ENCODE measurements at regions not wholly inside any gene's neighbourhood (a gene's known extent, or its start where the extent isn't known, plus 50 kb on each side); places are given as distances from the start of the nearest gene placed in this dataset.

- H3K79me1 ChIP-seq (ENCODE audit: low read depth, low read length): no peaks in the 10 kb centered on the region
- no peaks in the 10 kb centered on the region for H3K4me1 ChIP-seq (replicated peaks in 1 of 4; ENCODE audit: control insufficient read depth in 3 of 4, insufficient read depth in 4 of 4, low read length in 3 of 4)
- POLR2A ChIA-PET (ENCODE audit: partially characterized antibody): no interaction called here
- H3K4me3 ChIP-seq (ENCODE audit: extremely low read depth in 1 of 4, insufficient read depth in 2 of 4, low read depth in 3 of 4, low read length in 4 of 4): no peak overlapping the region
- H4K20me1 ChIP-seq (replicated peaks in 1 of 2; ENCODE audit: control insufficient read depth in 1 of 2, insufficient read depth in 2 of 2, low read length in 2 of 2): no peaks in the 10 kb centered on the region
- H2BK120ac ChIP-seq (replicated peaks; ENCODE audit: low read depth, low read length): no peak overlapping the region
- TF ChIP-seq POU5F1 (IDR thresholded peaks at IDR 0.05; ENCODE audit: low read depth, low read length) (no peak), SP4 (IDR thresholded peaks at IDR 0.05; ENCODE audit: low read length) (no peak), TBP (IDR thresholded peaks at IDR 0.05; ENCODE audit: low read depth, low read length) (no peak), TCF12 (IDR thresholded peaks at IDR 0.05; ENCODE audit: low read depth, low read length) (no peak), SUZ12 (IDR thresholded peaks at IDR 0.05; ENCODE audit: low read length) (no peak), YY1 (IDR thresholded peaks at IDR 0.05; ENCODE audit: low read depth, low read length) (no peak), GABPA (IDR thresholded peaks at IDR 0.05; ENCODE audit: borderline replicate concordance, insufficient read depth, low read length) (no peak), KDM4A (IDR thresholded peaks at IDR 0.05; ENCODE audit: low read depth, low read length, severe bottlenecking) (no peak), BACH1 (IDR thresholded peaks at IDR 0.05; ENCODE audit: low read length) (no peak)
- H4K91ac ChIP-seq (replicated peaks; ENCODE audit: insufficient read length, low read length): no peak overlapping the region
- no peak overlapping the region for H4K5ac ChIP-seq (ENCODE audit: insufficient read length, low read depth, low read length)
- H3K14ac ChIP-seq (ENCODE audit: insufficient read length): no peak overlapping the region
- no peak overlapping the region for H3K9ac ChIP-seq (replicated peaks in 1 of 4; ENCODE audit: extremely low read depth in 1 of 4, low read depth in 3 of 4, low read length in 3 of 4)
- H3K36me3 ChIP-seq (ENCODE audit: control insufficient read depth in 2 of 4, insufficient read depth in 4 of 4, low read length in 3 of 4): no peaks in the 10 kb centered on the region
- H4K8ac ChIP-seq (ENCODE audit: extremely low read depth, insufficient read depth, low read length): no peak overlapping the region
- H3K27ac ChIP-seq (ENCODE audit: low read depth, low read length): no peak overlapping the region
- H2BK20ac ChIP-seq (ENCODE audit: low read length): no peak overlapping the region
- no peak overlapping the region for H3K4me2 ChIP-seq (ENCODE audit: insufficient read depth in 1 of 2, low read depth in 2 of 2, low read length in 2 of 2)
- H2BK5ac ChIP-seq (ENCODE audit: low read depth, low read length): no peak overlapping the region
- H3K4ac ChIP-seq (replicated peaks; ENCODE audit: insufficient read length, low read depth, low read length): no peak overlapping the region
- FAIRE-seq (no peak), DNase-seq (ENCODE audit: low read depth in 1 of 2, low spot score in 2 of 2) (no peak)
- H2AFZ ChIP-seq (ENCODE audit: low read length): no peak overlapping the region
- no peak overlapping the region for H3K56ac ChIP-seq (replicated peaks; ENCODE audit: insufficient read length, low read depth, low read length)
- no peaks in the 10 kb centered on the region for H3K79me2 ChIP-seq (ENCODE audit: control insufficient read depth in 1 of 2, insufficient read depth in 2 of 2, low read length in 2 of 2)
- H2AK5ac ChIP-seq (ENCODE audit: low read depth, low read length): no peak overlapping the region
- H3K23ac ChIP-seq (ENCODE audit: insufficient read length): no peak overlapping the region
- CTCF ChIA-PET (ENCODE audit: partially characterized antibody): no interaction called here
- no peaks in the 10 kb centered on the region for H3K23me2 ChIP-seq (ENCODE audit: low read depth, low read length)
- no peaks in the 10 kb centered on the region for H3K27me3 ChIP-seq (replicated peaks in 1 of 4; ENCODE audit: control insufficient read depth in 3 of 4, extremely low read depth in 1 of 4, insufficient read depth in 3 of 4, low read length in 3 of 4)
- 0 out of 4 replicates have a peak, but pooled peaks cover 3 to 4% of the 10 kb centered on the region in 2 experiments for H3K9me3 ChIP-seq (ENCODE audit: insufficient read depth in 2 of 2, low read depth in 1 of 2, low read length in 1 of 2)
- no peak overlapping the region for H2BK12ac ChIP-seq (ENCODE audit: low read depth, low read length)
- H3K18ac ChIP-seq (ENCODE audit: extremely low read depth, low read length): no peak overlapping the region
- H2BK15ac ChIP-seq (ENCODE audit: low read length): no peak overlapping the region
These were observed 58.3 kb upstream of the ALDH1A3 start for GRCh38 chr15:100821327-100821726.

All from H1 (cell line).